ENCODE measurements at regions not wholly inside any gene's neighbourhood (a gene's known extent, or its start where the extent isn't known, plus 50 kb on each side); places are given as distances from the start of the nearest gene placed in this dataset.
"Not testable (repeated sequence)": the region's sequence is repeated elsewhere in the genome, so short reads cannot be mapped to it uniquely, and the experiment has no call there.

DNA sequence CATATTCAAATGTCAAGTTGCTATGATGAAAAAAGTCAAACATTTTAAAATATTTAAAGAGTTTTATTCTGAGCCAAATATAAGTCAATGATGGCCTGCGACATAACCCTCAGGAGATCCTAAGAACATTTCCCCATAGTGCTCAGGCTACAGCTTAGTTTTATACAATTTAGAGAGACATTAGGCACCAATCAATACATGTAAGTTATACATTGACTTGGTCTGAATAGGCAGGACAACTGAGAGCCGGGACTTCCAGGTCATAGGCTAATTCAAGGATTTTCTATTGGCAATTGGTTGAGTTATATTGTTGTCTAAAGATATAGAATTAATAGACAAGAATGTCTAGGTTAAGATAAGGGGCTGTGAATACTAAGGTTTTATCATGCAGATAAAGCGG lies 64.5 kb downstream of the UGT2B28 start:
- H3K27me3 ChIP-seq (ENCODE audit: control insufficient read depth, insufficient read depth, low read length); H3K4me1 ChIP-seq (ENCODE audit: control insufficient read depth, insufficient read depth, low read length); ATAC-seq; H3K36me3 ChIP-seq (ENCODE audit: control insufficient read depth, insufficient read depth, low read length); in situ Hi-C loops (cut with HindIII; ENCODE audit: low pct_unique_long_range_greater_than_20kb, low sequenced_read_pairs); H3K9me3 ChIP-seq (ENCODE audit: control insufficient read depth, insufficient read depth, low read depth, low read length); POLR2A ChIA-PET; intact Hi-C loops (cut with micrococcal nuclease; ENCODE audit: unreplicated experiment); BruUV-seq (replicated peaks); DNase-seq (ENCODE audit: low read depth, low spot score); CTCF ChIA-PET; H3K27ac ChIP-seq (ENCODE audit: low read length); H3K4me3 ChIP-seq (ENCODE audit: low read depth in 2 of 2, low read length in 2 of 2): not testable (repeated sequence)

DNA sequence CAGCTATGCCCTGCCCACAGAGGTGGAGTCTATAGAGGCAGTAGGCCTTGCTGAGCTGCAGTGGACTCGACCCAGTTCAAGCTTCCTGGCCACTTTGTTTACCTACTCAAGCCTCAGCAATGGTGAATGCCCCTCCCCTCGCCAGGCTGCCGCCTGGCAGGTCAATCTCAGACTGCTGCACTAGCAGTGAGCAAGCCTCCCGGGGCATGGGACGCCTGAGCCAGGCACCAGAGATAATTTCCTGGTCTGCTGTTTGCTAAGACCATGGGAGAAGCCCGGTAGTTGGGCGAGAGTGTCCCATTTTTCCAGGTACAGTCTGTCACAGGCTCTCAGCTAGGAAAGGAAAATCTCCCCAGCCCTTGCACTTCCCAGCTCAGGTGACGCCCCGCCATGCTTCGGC lies 68.5 kb downstream of the UGT2B28 start:
- H3K4me1 ChIP-seq (ENCODE audit: control insufficient read depth, insufficient read depth, low read length); CTCF ChIA-PET; intact Hi-C loops (cut with micrococcal nuclease; ENCODE audit: unreplicated experiment); H3K9me3 ChIP-seq (ENCODE audit: control insufficient read depth, insufficient read depth, low read depth, low read length); H3K36me3 ChIP-seq (ENCODE audit: control insufficient read depth, insufficient read depth, low read length); H3K4me3 ChIP-seq (ENCODE audit: low read depth in 2 of 2, low read length in 2 of 2); H3K27me3 ChIP-seq (ENCODE audit: control insufficient read depth, insufficient read depth, low read length); in situ Hi-C loops (cut with HindIII; ENCODE audit: low pct_unique_long_range_greater_than_20kb, low sequenced_read_pairs); ATAC-seq; POLR2A ChIA-PET; BruUV-seq (replicated peaks); DNase-seq (ENCODE audit: low read depth, low spot score); H3K27ac ChIP-seq (ENCODE audit: low read length): not testable (repeated sequence)

DNA sequence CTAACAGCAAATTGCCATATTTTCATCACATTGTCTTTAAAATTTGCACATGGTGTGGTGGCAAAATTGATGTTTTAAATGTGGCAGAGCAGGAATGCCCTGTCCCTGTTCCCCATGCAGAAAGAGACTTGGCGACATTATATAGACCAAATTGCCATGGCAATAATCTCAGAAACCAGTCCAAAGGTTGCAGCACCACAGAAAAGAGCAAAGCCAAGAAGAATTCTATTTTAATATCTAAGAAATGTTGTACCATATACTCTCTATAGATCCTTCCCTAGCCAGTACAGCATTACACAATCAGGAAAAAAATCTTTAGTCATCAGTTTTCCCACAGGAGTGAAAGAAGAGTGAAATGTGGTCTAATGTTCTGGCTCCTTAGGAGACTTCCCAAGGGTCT lies 80.0 kb downstream of the UGT2B28 start:
- no peaks in the 10 kb centered on the region for H3K27me3 ChIP-seq (ENCODE audit: control insufficient read depth, insufficient read depth, low read length)
- no peak overlapping the region for H3K4me3 ChIP-seq (ENCODE audit: low read depth in 2 of 2, low read length in 2 of 2)
- DNase-seq (ENCODE audit: low read depth, low spot score) (no peak), ATAC-seq (no peak)
- intact Hi-C loops (cut with micrococcal nuclease; ENCODE audit: unreplicated experiment), result no loop called here
- H3K36me3 ChIP-seq (ENCODE audit: control insufficient read depth, insufficient read depth, low read length), result no peaks in the 10 kb centered on the region
- in situ Hi-C loops (cut with HindIII; ENCODE audit: low pct_unique_long_range_greater_than_20kb, low sequenced_read_pairs), result no loop called here
- H3K4me1 ChIP-seq (ENCODE audit: control insufficient read depth, insufficient read depth, low read length), result no peaks in the 10 kb centered on the region
- H3K9me3 ChIP-seq (ENCODE audit: control insufficient read depth, insufficient read depth, low read depth, low read length), result no peaks in the 10 kb centered on the region
- TF ChIP-seq TCF7L2 (IDR thresholded peaks at IDR 0.05; ENCODE audit: low read depth, low read length) (no peak), POLR2AphosphoS5 (IDR thresholded peaks at IDR 0.05; ENCODE audit: low read depth, low read length) (no peak)
- H3K27ac ChIP-seq (ENCODE audit: low read length), result no peak overlapping the region
- BruUV-seq (replicated peaks), result no TSS peak
- ChIA-PET CTCF (no interaction called here), POLR2A (no interaction called here)

DNA sequence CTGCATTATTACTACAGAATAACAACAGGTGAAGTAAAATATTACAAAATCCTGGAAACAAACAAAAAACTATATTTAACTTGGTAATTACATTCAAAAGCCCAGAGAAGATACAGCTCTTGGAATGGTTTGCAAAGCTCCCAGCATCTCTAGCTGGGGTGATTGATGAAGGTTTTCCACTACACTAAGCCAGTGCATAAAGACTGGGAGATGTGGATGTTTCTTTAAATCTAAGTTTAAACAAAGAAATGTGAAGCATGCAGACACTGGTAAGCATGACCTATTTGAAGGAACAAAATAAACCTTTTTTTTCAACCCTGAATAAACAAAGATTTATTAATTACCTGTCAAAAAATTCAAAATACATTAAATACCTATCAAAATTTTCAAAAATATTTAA lies 80.5 kb downstream of the UGT2B28 start:
- H3K36me3 ChIP-seq (ENCODE audit: control insufficient read depth, insufficient read depth, low read length); H3K27ac ChIP-seq (ENCODE audit: low read length); H3K9me3 ChIP-seq (ENCODE audit: control insufficient read depth, insufficient read depth, low read depth, low read length); BruUV-seq (replicated peaks); ATAC-seq; H3K4me1 ChIP-seq (ENCODE audit: control insufficient read depth, insufficient read depth, low read length); H3K27me3 ChIP-seq (ENCODE audit: control insufficient read depth, insufficient read depth, low read length); POLR2A ChIA-PET; CTCF ChIA-PET; DNase-seq (ENCODE audit: low read depth, low spot score); in situ Hi-C loops (cut with HindIII; ENCODE audit: low pct_unique_long_range_greater_than_20kb, low sequenced_read_pairs); intact Hi-C loops (cut with micrococcal nuclease; ENCODE audit: unreplicated experiment); H3K4me3 ChIP-seq (ENCODE audit: low read depth in 2 of 2, low read length in 2 of 2): not testable (repeated sequence)

DNA sequence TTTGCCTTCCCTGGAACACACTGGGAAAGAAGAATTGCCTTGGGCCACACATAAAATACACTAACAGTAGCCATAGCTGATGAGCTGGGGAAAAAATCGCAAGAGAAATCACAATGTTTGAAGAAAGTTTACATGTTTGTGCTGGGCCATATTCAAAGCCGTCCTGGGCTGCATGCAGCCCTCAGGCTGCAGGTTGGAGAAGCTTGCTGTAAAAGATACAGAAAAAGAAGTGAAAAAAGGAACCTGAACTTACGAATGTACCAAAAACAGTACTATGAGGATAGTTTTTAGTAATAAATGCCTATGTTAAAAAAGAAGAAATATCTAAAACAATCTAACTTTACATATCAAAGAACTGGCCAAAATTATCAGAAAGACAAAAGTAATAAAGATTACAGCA lies 82.1 kb downstream of the UGT2B28 start:
- POLR2A ChIA-PET, result no interaction called here
- DNase-seq (ENCODE audit: low read depth, low spot score) (no peak), ATAC-seq (no peak)
- BruUV-seq (replicated peaks), result no TSS peak
- Histone ChIP-seq H3K9me3 (ENCODE audit: control insufficient read depth, insufficient read depth, low read depth, low read length) (no peaks in the 10 kb centered on the region), H3K27me3 (ENCODE audit: control insufficient read depth, insufficient read depth, low read length) (no peaks in the 10 kb centered on the region), H3K27ac (ENCODE audit: low read length) (no peak overlapping the region), H3K4me3 (ENCODE audit: low read depth in 2 of 2, low read length in 2 of 2) (no peak overlapping the region), H3K36me3 (ENCODE audit: control insufficient read depth, insufficient read depth, low read length) (no peaks in the 10 kb centered on the region), H3K4me1 (ENCODE audit: control insufficient read depth, insufficient read depth, low read length) (no peaks in the 10 kb centered on the region)
- intact Hi-C loops (cut with micrococcal nuclease; ENCODE audit: unreplicated experiment) (no loop called here), in situ Hi-C loops (cut with HindIII; ENCODE audit: low pct_unique_long_range_greater_than_20kb, low sequenced_read_pairs) (no loop called here)
- CTCF ChIA-PET, result no interaction called here
- no peak for TF ChIP-seq POLR2AphosphoS5 (IDR thresholded peaks at IDR 0.05; ENCODE audit: low read depth, low read length)

DNA sequence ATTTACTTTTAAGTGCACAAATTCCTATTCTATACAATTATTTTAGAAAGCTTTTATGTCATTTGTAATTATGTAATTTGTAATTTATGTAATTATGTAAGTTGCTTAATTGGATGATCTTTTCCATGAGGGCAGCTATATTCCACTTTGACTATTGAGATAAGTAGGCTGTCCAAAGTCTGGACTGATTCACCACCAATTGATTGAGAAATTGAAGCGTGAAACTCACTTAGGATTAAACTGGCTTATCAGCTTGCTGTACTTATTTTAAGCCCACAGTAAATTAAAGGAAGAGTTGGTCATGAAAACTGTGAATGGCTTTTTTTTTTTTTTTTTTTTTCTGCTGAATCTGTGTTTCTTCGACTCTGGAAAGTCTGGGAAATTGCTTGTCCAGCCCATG lies 87.4 kb downstream of the UGT2B28 start:
- H3K27me3 ChIP-seq (ENCODE audit: control insufficient read depth, insufficient read depth, low read length); in situ Hi-C loops (cut with HindIII; ENCODE audit: low pct_unique_long_range_greater_than_20kb, low sequenced_read_pairs); H3K9me3 ChIP-seq (ENCODE audit: control insufficient read depth, insufficient read depth, low read depth, low read length); H3K27ac ChIP-seq (ENCODE audit: low read length); BruUV-seq (replicated peaks); intact Hi-C loops (cut with micrococcal nuclease; ENCODE audit: unreplicated experiment); H3K4me1 ChIP-seq (ENCODE audit: control insufficient read depth, insufficient read depth, low read length); CTCF ChIA-PET; DNase-seq (ENCODE audit: low read depth, low spot score); H3K36me3 ChIP-seq (ENCODE audit: control insufficient read depth, insufficient read depth, low read length); ATAC-seq; H3K4me3 ChIP-seq (ENCODE audit: low read depth in 2 of 2, low read length in 2 of 2); POLR2A ChIA-PET: not testable (repeated sequence)
